Caco-2 (cell line): ENCODE measurements at regions not wholly inside any gene's neighbourhood (a gene's known extent, or its start where the extent isn't known, plus 50 kb on each side); places are given as distances from the start of the nearest gene placed in this dataset.

Experiments
- BruUV-seq: library from RNA; stranded (reverse); fragments of 400-500 nt; replicated peaks from 2 replicates; lab custom pipeline; 2021; lab: Mats Ljungman, UMichigan
- CTCF ChIA-PET: fragments of 300-600 bp; sonication (Branson Sonifier 250); formaldehyde crosslinking; loops from one replicate; lab custom pipeline; 2022; ENCODE audit warnings: antibody characterized with exemption; lab: Charles Lee
- POLR2A ChIA-PET: fragments of 300-600 bp; sonication (Branson Sonifier 250); formaldehyde crosslinking; loops from one replicate; lab custom pipeline; 2022; ENCODE audit warnings: antibody characterized with exemption; lab: Charles Lee
- DNase-seq, 2 experiments: peaks; one replicate each; pipeline versions ENCODE4 v3.0.0 to v3.0.0-alpha.2; 2020 to 2022
- H3K27me3 ChIP-seq: replicated peaks from 2 replicates; pipeline ENCODE4 v1.6.0; 2011; ENCODE audit warnings: low read length; ENCODE audit not compliant: control insufficient read depth, insufficient read depth
- H3K36me3 ChIP-seq: 2 replicates; pipeline ENCODE4 v1.5.1; 2011; ENCODE audit warnings: low read length; ENCODE audit not compliant: control insufficient read depth, insufficient read depth
- H3K4me1 ChIP-seq: fragments of 250-450 bp; sonication (Bioruptor Pico); 2 replicates; pipeline ENCODE4 v1.5.1; 2020; ENCODE audit warnings: mild to moderate bottlenecking
- H3K4me3 ChIP-seq: 2 replicates; pipeline ENCODE4 v1.5.1; 2011; ENCODE audit warnings: low read depth, mild to moderate bottlenecking, control low read depth, low read length
- H3K9me3 ChIP-seq: fragments of 250-450 bp; sonication (Bioruptor Pico); 2 replicates; pipeline ENCODE4 v1.5.1; 2020; ENCODE audit warnings: mild to moderate bottlenecking, moderate library complexity
- H3K27ac Mint-ChIP-seq: one replicate; pipeline ENCODE4 v1.8.0; 2022; ENCODE audit warnings: mixed read lengths; ENCODE audit not compliant: unreplicated experiment
- H3K27me3 Mint-ChIP-seq: one replicate; pipeline ENCODE4 v1.8.0; 2022; ENCODE audit warnings: mixed read lengths; ENCODE audit not compliant: insufficient read depth, unreplicated experiment
- H3K36me3 Mint-ChIP-seq: one replicate; pipeline ENCODE4 v1.8.0; 2022; ENCODE audit warnings: mild to moderate bottlenecking, mixed read lengths; ENCODE audit not compliant: insufficient read depth, unreplicated experiment
- H3K4me1 Mint-ChIP-seq: one replicate; pipeline ENCODE4 v1.8.0; 2022; ENCODE audit warnings: low read depth, mixed read lengths; ENCODE audit not compliant: unreplicated experiment
- H3K4me3 Mint-ChIP-seq: one replicate; pipeline ENCODE4 v1.8.0; 2022; ENCODE audit warnings: mild to moderate bottlenecking, moderate library complexity, mixed read lengths; ENCODE audit not compliant: unreplicated experiment
- H3K9me3 Mint-ChIP-seq: one replicate; pipeline ENCODE4 v1.8.0; 2022; ENCODE audit warnings: mixed read lengths; ENCODE audit not compliant: unreplicated experiment
- CTCF ChIP-seq, 2 experiments: fragments of 200-600 bp in 1 of 2; IDR thresholded peaks; 1 replicate in 1 of 2; 2 replicates in 1 of 2; pipeline versions ENCODE4 v1.5.1 to v1.8.0; 2011 to 2022; ENCODE audit warnings: antibody characterized with exemption in 1 of 2, control low read depth in 1 of 2, inconsistent platforms in 1 of 2, low read depth in 1 of 2, low read length in 1 of 2, mild to moderate bottlenecking in 1 of 2, moderate library complexity in 1 of 2; ENCODE audit not compliant: insufficient read depth in 1 of 2, severe bottlenecking in 1 of 2, unreplicated experiment in 1 of 2
- intact Hi-C: fragments of 100-400 bp; cut with micrococcal nuclease; formaldehyde crosslinking; loops from one replicate; pipeline ENCODE4 v1.10.0; 2022; ENCODE audit not compliant: unreplicated experiment

- Mint-ChIP-seq H3K27me3 (no peaks in the 10 kb centered on the region), H3K36me3 (no peaks in the 10 kb centered on the region), H3K9me3 (no peaks in the 10 kb centered on the region), H3K4me3 (no peak overlapping the region), H3K27ac (no peak overlapping the region), H3K4me1 (peaks cover 13% of the 10 kb centered on the region)
- Histone ChIP-seq H3K4me3 (no peak overlapping the region), H3K4me1 (0 out of 2 replicates have a peak, but pooled peaks cover 7% of the 10 kb centered on the region), H3K27me3 (no peaks in the 10 kb centered on the region), H3K9me3 (no peaks in the 10 kb centered on the region), H3K36me3 (no peaks in the 10 kb centered on the region)
- ChIA-PET POLR2A (no interaction called here), CTCF (no interaction called here)
- no peak for DNase-seq
- TF ChIP-seq CTCF (IDR thresholded peaks at IDR 0.05; ENCODE audit: insufficient read depth in 1 of 2, low read depth in 1 of 2, low read length in 1 of 2, severe bottlenecking in 1 of 2, unreplicated experiment in 1 of 2): no peak
- BruUV-seq: no TSS peak
- intact Hi-C loops: loop anchor here (10.0 kb wide), 1 partner anchor 349 kb away; the partner anchor contains the start of gene CTNNB1
Observed at GRCh38 chr3:40845916-40846315, 321.2 kb downstream of the ZNF621 start.

- H3K4me1 Mint-ChIP-seq: peaks cover 13% of the 10 kb centered on the region
- no peaks in the 10 kb centered on the region for H3K36me3 Mint-ChIP-seq
- no peaks in the 10 kb centered on the region for H3K9me3 Mint-ChIP-seq
- CTCF ChIA-PET: no interaction called here
- H3K27ac Mint-ChIP-seq: no peak overlapping the region
- intact Hi-C loops: loop anchor here (10.0 kb wide), 1 partner anchor 348 kb away; the partner anchor contains the start of gene CTNNB1
- Histone ChIP-seq H3K27me3 (no peaks in the 10 kb centered on the region), H3K4me3 (no peak overlapping the region), H3K36me3 (no peaks in the 10 kb centered on the region), H3K4me1 (0 out of 2 replicates have a peak, but pooled peaks cover 7% of the 10 kb centered on the region), H3K9me3 (no peaks in the 10 kb centered on the region)
- no peak overlapping the region for H3K4me3 Mint-ChIP-seq
- POLR2A ChIA-PET: no interaction called here
- H3K27me3 Mint-ChIP-seq: no peaks in the 10 kb centered on the region
- no peak for TF ChIP-seq CTCF (IDR thresholded peaks at IDR 0.05; ENCODE audit: insufficient read depth in 1 of 2, low read depth in 1 of 2, low read length in 1 of 2, severe bottlenecking in 1 of 2, unreplicated experiment in 1 of 2)
- no TSS peak for BruUV-seq
- no peak for DNase-seq
Observed at GRCh38 chr3:40846451-40846850, 321.7 kb downstream of the ZNF621 start.

GRCh38 chr3:40847551-40847992 is 322.8 kb downstream of the ZNF621 start:
- TF ChIP-seq CTCF (IDR thresholded peaks at IDR 0.05; ENCODE audit: insufficient read depth in 1 of 2, low read depth in 1 of 2, low read length in 1 of 2, severe bottlenecking in 1 of 2, unreplicated experiment in 1 of 2): peak in 1 of 2 experiments; percentile 28
- Mint-ChIP-seq H3K27ac (no peak overlapping the region), H3K4me1 (peaks cover 13% of the 10 kb centered on the region), H3K9me3 (no peaks in the 10 kb centered on the region), H3K36me3 (no peaks in the 10 kb centered on the region), H3K4me3 (no peak overlapping the region), H3K27me3 (no peaks in the 10 kb centered on the region)
- Histone ChIP-seq H3K4me3 (no peak overlapping the region), H3K27me3 (no peaks in the 10 kb centered on the region), H3K36me3 (no peaks in the 10 kb centered on the region), H3K9me3 (no peaks in the 10 kb centered on the region), H3K4me1 (0 out of 2 replicates have a peak, but pooled peaks cover 7% of the 10 kb centered on the region)
- ChIA-PET CTCF (interaction anchor here (0.6 to 0.7 kb wide), 2 partner anchors 229 to 390 kb away, joined by 3 to 4 read pairs; no protein-coding TSS in a partner anchor), POLR2A (no interaction called here)
- no TSS peak for BruUV-seq
- peak; percentile 40 to 54 for DNase-seq
- intact Hi-C loops: loop anchor here (1.0 to 10.0 kb wide), 2 partner anchors 127 to 347 kb away; partner anchors contain the start of gene CTNNB1
